ENCODE measurements at regions not wholly inside any gene's neighbourhood (a gene's known extent, or its start where the extent isn't known, plus 50 kb on each side); places are given as distances from the start of the nearest gene placed in this dataset.

DNA sequence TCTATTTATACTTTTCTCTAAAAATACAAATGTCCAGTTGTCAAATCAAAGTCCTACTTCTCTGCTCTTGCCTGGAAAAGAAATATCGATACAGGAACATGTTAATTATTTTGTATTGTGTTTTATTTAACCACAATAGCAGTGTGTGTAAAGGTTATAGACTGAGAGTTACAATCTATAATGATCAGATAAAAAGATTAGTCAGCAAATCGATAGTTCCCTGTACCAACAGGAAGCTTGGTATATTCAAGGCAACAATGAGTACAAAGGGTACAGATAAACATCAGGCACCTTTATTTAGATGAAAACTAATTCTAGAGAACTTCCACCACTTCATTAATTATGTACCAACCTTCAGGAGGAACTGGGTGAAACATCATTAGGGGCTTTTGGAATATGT lies 469.5 kb downstream of the GBA3 start:
- Histone ChIP-seq H3F3A (ENCODE audit: insufficient read depth) (no peaks in the 10 kb centered on the region), H4K20me1 (ENCODE audit: low read depth, low read length) (no peaks in the 10 kb centered on the region), H3K4me2 (ENCODE audit: low read depth, low read length, poor library complexity, severe bottlenecking) (no peak overlapping the region), H3K36me3 (ENCODE audit: low read length) (no peaks in the 10 kb centered on the region), H3K79me2 (ENCODE audit: insufficient read depth, low read length) (no peaks in the 10 kb centered on the region), H3K27ac (ENCODE audit: low read depth, low read length) (no peak overlapping the region), H3K9ac (ENCODE audit: low read length) (no peak overlapping the region), H3K9me2 (replicated peaks; ENCODE audit: insufficient read depth, low read length) (no peaks in the 10 kb centered on the region), H2AFZ (ENCODE audit: low read depth, low read length, severe bottlenecking) (no peak overlapping the region), H3K4me3 (ENCODE audit: insufficient read depth, low read length, poor library complexity, severe bottlenecking) (no peak overlapping the region), H3K27me3 (ENCODE audit: low read length) (no peaks in the 10 kb centered on the region), H3K9me3 (ENCODE audit: insufficient read depth, low read length) (no peaks in the 10 kb centered on the region)
- no peak for TF ChIP-seq EZH2phosphoT487 (conservative IDR thresholded peaks at IDR 0.05; ENCODE audit: low read length)
- TF ChIP-seq, protein P1, sequence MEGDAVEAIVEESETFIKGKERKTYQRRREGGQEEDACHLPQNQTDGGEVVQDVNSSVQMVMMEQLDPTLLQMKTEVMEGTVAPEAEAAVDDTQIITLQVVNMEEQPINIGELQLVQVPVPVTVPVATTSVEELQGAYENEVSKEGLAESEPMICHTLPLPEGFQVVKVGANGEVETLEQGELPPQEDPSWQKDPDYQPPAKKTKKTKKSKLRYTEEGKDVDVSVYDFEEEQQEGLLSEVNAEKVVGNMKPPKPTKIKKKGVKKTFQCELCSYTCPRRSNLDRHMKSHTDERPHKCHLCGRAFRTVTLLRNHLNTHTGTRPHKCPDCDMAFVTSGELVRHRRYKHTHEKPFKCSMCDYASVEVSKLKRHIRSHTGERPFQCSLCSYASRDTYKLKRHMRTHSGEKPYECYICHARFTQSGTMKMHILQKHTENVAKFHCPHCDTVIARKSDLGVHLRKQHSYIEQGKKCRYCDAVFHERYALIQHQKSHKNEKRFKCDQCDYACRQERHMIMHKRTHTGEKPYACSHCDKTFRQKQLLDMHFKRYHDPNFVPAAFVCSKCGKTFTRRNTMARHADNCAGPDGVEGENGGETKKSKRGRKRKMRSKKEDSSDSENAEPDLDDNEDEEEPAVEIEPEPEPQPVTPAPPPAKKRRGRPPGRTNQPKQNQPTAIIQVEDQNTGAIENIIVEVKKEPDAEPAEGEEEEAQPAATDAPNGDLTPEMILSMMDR (IDR thresholded peaks at IDR 0.05; ENCODE audit: insufficient read depth, low read length, poor library complexity, severe bottlenecking) = no peak

DNA sequence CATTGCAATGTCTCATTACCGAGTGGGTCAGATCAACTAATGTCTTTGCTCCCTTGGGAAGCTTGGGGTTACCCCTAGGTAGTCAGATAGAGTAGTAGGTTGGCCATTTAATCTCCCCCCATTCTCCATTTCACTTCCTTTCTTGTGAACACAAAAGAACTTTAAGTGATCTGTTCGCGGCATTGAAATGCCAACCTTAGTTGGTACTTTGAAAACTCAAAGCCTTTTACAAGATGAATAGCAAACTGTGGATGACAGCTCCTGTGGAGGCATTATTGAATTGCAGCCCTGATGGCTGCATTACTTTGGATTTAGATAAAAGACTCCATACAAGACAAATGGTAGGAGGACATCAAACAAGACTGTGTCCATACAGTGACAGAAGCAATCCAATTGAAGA lies 469.1 kb downstream of the GBA3 start:
- Histone ChIP-seq H3K9me3 (ENCODE audit: insufficient read depth, low read length) (no peaks in the 10 kb centered on the region), H3K9me2 (replicated peaks; ENCODE audit: insufficient read depth, low read length) (no peaks in the 10 kb centered on the region), H4K20me1 (ENCODE audit: low read depth, low read length) (no peaks in the 10 kb centered on the region), H2AFZ (ENCODE audit: low read depth, low read length, severe bottlenecking) (no peak overlapping the region), H3K9ac (ENCODE audit: low read length) (no peak overlapping the region), H3K36me3 (ENCODE audit: low read length) (no peaks in the 10 kb centered on the region), H3K4me3 (ENCODE audit: insufficient read depth, low read length, poor library complexity, severe bottlenecking) (no peak overlapping the region), H3F3A (ENCODE audit: insufficient read depth) (no peaks in the 10 kb centered on the region), H3K79me2 (ENCODE audit: insufficient read depth, low read length) (no peaks in the 10 kb centered on the region), H3K27ac (ENCODE audit: low read depth, low read length) (no peak overlapping the region), H3K27me3 (ENCODE audit: low read length) (no peaks in the 10 kb centered on the region), H3K4me2 (ENCODE audit: low read depth, low read length, poor library complexity, severe bottlenecking) (no peak overlapping the region)
- no peak for TF ChIP-seq EZH2phosphoT487 (conservative IDR thresholded peaks at IDR 0.05; ENCODE audit: low read length)
- TF ChIP-seq, protein P1 (IDR thresholded peaks at IDR 0.05; ENCODE audit: insufficient read depth, low read length, poor library complexity, severe bottlenecking) = no peak

DNA sequence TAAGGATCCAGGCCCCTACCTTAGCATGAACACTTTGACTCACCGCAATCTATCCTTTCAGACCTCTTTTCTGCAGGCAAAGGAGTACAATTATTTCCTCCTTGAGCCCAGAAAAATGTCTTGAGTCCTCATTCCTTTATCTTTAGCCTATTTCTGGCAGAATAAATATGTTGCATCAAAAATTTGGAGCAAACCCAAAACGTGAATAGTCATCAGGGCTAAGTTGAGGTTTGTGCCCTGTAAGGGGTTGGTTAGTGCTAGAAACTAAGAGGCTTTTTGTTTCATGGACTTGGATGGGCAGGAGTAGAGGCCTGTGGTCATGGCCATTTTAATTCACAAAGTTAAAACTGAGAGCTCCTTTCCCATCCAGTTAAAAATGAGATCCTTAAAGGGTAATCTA lies 460.3 kb downstream of the GBA3 start:
- Histone ChIP-seq H3F3A (ENCODE audit: insufficient read depth) (no peaks in the 10 kb centered on the region), H3K4me3 (ENCODE audit: insufficient read depth, low read length, poor library complexity, severe bottlenecking) (no peak overlapping the region), H3K27ac (ENCODE audit: low read depth, low read length) (no peak overlapping the region), H3K9me2 (replicated peaks; ENCODE audit: insufficient read depth, low read length) (no peaks in the 10 kb centered on the region), H3K9ac (ENCODE audit: low read length) (no peak overlapping the region), H3K36me3 (ENCODE audit: low read length) (no peaks in the 10 kb centered on the region), H3K4me2 (ENCODE audit: low read depth, low read length, poor library complexity, severe bottlenecking) (no peak overlapping the region), H4K20me1 (ENCODE audit: low read depth, low read length) (no peaks in the 10 kb centered on the region), H2AFZ (ENCODE audit: low read depth, low read length, severe bottlenecking) (no peak overlapping the region), H3K9me3 (ENCODE audit: insufficient read depth, low read length) (no peaks in the 10 kb centered on the region), H3K27me3 (ENCODE audit: low read length) (no peaks in the 10 kb centered on the region), H3K79me2 (ENCODE audit: insufficient read depth, low read length) (no peaks in the 10 kb centered on the region)
- no peak for TF ChIP-seq EZH2phosphoT487 (conservative IDR thresholded peaks at IDR 0.05; ENCODE audit: low read length)
- TF ChIP-seq, protein P1 (IDR thresholded peaks at IDR 0.05; ENCODE audit: insufficient read depth, low read length, poor library complexity, severe bottlenecking) = no peak

Data from SU-DHL-6 (cell line).